ENCODE measurements at regions not wholly inside any gene's neighbourhood (a gene's known extent, or its start where the extent isn't known, plus 50 kb on each side); places are given as distances from the start of the nearest gene placed in this dataset.

- Histone ChIP-seq H3K27me3 (ENCODE audit: control insufficient read depth in 2 of 2, insufficient read depth in 1 of 2, low read length in 1 of 2) (no peaks in the 10 kb centered on the region), H3K9me3 (ENCODE audit: control insufficient read depth in 2 of 2, insufficient read depth in 1 of 2, low read length in 1 of 2) (no peaks in the 10 kb centered on the region), H3K27ac (ENCODE audit: low read depth in 1 of 2, low read length in 1 of 2) (no peak overlapping the region), H3K4me3 (ENCODE audit: low read length in 2 of 2) (no peak overlapping the region), H3K36me3 (ENCODE audit: control insufficient read depth in 2 of 2, insufficient read depth in 2 of 2, low read length in 1 of 2) (no peaks in the 10 kb centered on the region), H3K4me1 (ENCODE audit: control insufficient read depth in 2 of 2, insufficient read depth in 2 of 2, low read length in 2 of 2) (no peaks in the 10 kb centered on the region)
- WGBS: 90% methylated on average over 3 of the region's 3 CpGs
- DNase-seq (ENCODE audit: low read depth in 6 of 9, low spot score in 9 of 9): no peak
These were observed 471.0 kb downstream of the COL12A1 start for GRCh38 chr6:74734901-74735300.

- H3K4me3 ChIP-seq (ENCODE audit: low read length in 2 of 2): no peak overlapping the region
- DNase-seq (ENCODE audit: low read depth in 6 of 9, low spot score in 9 of 9): no peak
- H3K9me3 ChIP-seq (ENCODE audit: control insufficient read depth in 2 of 2, insufficient read depth in 1 of 2, low read length in 1 of 2): no peaks in the 10 kb centered on the region
- H3K4me1 ChIP-seq (ENCODE audit: control insufficient read depth in 2 of 2, insufficient read depth in 2 of 2, low read length in 2 of 2): no peaks in the 10 kb centered on the region
- no peaks in the 10 kb centered on the region for H3K27me3 ChIP-seq (ENCODE audit: control insufficient read depth in 2 of 2, insufficient read depth in 1 of 2, low read length in 1 of 2)
- H3K27ac ChIP-seq (ENCODE audit: low read depth in 1 of 2, low read length in 1 of 2): no peak overlapping the region
- 72% methylated on average over 2 of the region's 2 CpGs for WGBS
- H3K36me3 ChIP-seq (ENCODE audit: control insufficient read depth in 2 of 2, insufficient read depth in 2 of 2, low read length in 1 of 2): no peaks in the 10 kb centered on the region
These were observed 471.8 kb downstream of the COL12A1 start for GRCh38 chr6:74733830-74734620.

GRCh38 chr6:74731931-74732330, 473.9 kb downstream of the COL12A1 start:
- H3K4me1 ChIP-seq (ENCODE audit: control insufficient read depth in 2 of 2, insufficient read depth in 2 of 2, low read length in 2 of 2): no peaks in the 10 kb centered on the region
- H3K4me3 ChIP-seq (ENCODE audit: low read length in 2 of 2): no peak overlapping the region
- no peak overlapping the region for H3K27ac ChIP-seq (ENCODE audit: low read depth in 1 of 2, low read length in 1 of 2)
- H3K9me3 ChIP-seq (ENCODE audit: control insufficient read depth in 2 of 2, insufficient read depth in 1 of 2, low read length in 1 of 2): no peaks in the 10 kb centered on the region
- 77% methylated on average over 4 of the region's 4 CpGs for WGBS
- no peaks in the 10 kb centered on the region for H3K27me3 ChIP-seq (ENCODE audit: control insufficient read depth in 2 of 2, insufficient read depth in 1 of 2, low read length in 1 of 2)
- no peak for DNase-seq (ENCODE audit: low read depth in 6 of 9, low spot score in 9 of 9)
- H3K36me3 ChIP-seq (ENCODE audit: control insufficient read depth in 2 of 2, insufficient read depth in 2 of 2, low read length in 1 of 2): no peaks in the 10 kb centered on the region

GRCh38 chr6:74731204-74731603, 474.6 kb downstream of the COL12A1 start:
- Histone ChIP-seq H3K4me1 (ENCODE audit: control insufficient read depth in 2 of 2, insufficient read depth in 2 of 2, low read length in 2 of 2) (no peaks in the 10 kb centered on the region), H3K27me3 (ENCODE audit: control insufficient read depth in 2 of 2, insufficient read depth in 1 of 2, low read length in 1 of 2) (no peaks in the 10 kb centered on the region), H3K36me3 (ENCODE audit: control insufficient read depth in 2 of 2, insufficient read depth in 2 of 2, low read length in 1 of 2) (no peaks in the 10 kb centered on the region), H3K4me3 (ENCODE audit: low read length in 2 of 2) (no peak overlapping the region), H3K27ac (ENCODE audit: low read depth in 1 of 2, low read length in 1 of 2) (no peak overlapping the region), H3K9me3 (ENCODE audit: control insufficient read depth in 2 of 2, insufficient read depth in 1 of 2, low read length in 1 of 2) (no peaks in the 10 kb centered on the region)
- whole genome bisulfite sequencing: 11% methylated on average over 2 of the region's 2 CpGs
- DNase-seq (ENCODE audit: low read depth in 6 of 9, low spot score in 9 of 9): no peak

GRCh38 chr6:74720923-74721322, 484.9 kb downstream of the COL12A1 start:
- no peaks in the 10 kb centered on the region for H3K4me1 ChIP-seq (ENCODE audit: control insufficient read depth in 2 of 2, insufficient read depth in 2 of 2, low read length in 2 of 2)
- H3K4me3 ChIP-seq (ENCODE audit: low read length in 2 of 2): no peak overlapping the region
- no peak overlapping the region for H3K27ac ChIP-seq (ENCODE audit: low read depth in 1 of 2, low read length in 1 of 2)
- H3K27me3 ChIP-seq (ENCODE audit: control insufficient read depth in 2 of 2, insufficient read depth in 1 of 2, low read length in 1 of 2): no peaks in the 10 kb centered on the region
- H3K36me3 ChIP-seq (ENCODE audit: control insufficient read depth in 2 of 2, insufficient read depth in 2 of 2, low read length in 1 of 2): no peaks in the 10 kb centered on the region
- DNase-seq (ENCODE audit: low read depth in 6 of 9, low spot score in 9 of 9): no peak
- H3K9me3 ChIP-seq (ENCODE audit: control insufficient read depth in 2 of 2, insufficient read depth in 1 of 2, low read length in 1 of 2): no peaks in the 10 kb centered on the region
- WGBS: 96% methylated on average over 1 of the region's 1 CpG

- H3K27ac ChIP-seq (ENCODE audit: low read depth in 1 of 2, low read length in 1 of 2): no peak overlapping the region
- H3K4me1 ChIP-seq (ENCODE audit: control insufficient read depth in 2 of 2, insufficient read depth in 2 of 2, low read length in 2 of 2): no peaks in the 10 kb centered on the region
- no peak overlapping the region for H3K4me3 ChIP-seq (ENCODE audit: low read length in 2 of 2)
- no peak for DNase-seq (ENCODE audit: low read depth in 6 of 9, low spot score in 9 of 9)
- H3K9me3 ChIP-seq (ENCODE audit: control insufficient read depth in 2 of 2, insufficient read depth in 1 of 2, low read length in 1 of 2): no peaks in the 10 kb centered on the region
- H3K36me3 ChIP-seq (ENCODE audit: control insufficient read depth in 2 of 2, insufficient read depth in 2 of 2, low read length in 1 of 2): no peaks in the 10 kb centered on the region
- no peaks in the 10 kb centered on the region for H3K27me3 ChIP-seq (ENCODE audit: control insufficient read depth in 2 of 2, insufficient read depth in 1 of 2, low read length in 1 of 2)
These were observed 488.3 kb downstream of the COL12A1 start for GRCh38 chr6:74717591-74717990.

GRCh38 chr6:74715355-74716085, 490.3 kb downstream of the COL12A1 start:
- Histone ChIP-seq H3K36me3 (ENCODE audit: control insufficient read depth in 2 of 2, insufficient read depth in 2 of 2, low read length in 1 of 2) (no peaks in the 10 kb centered on the region), H3K4me3 (ENCODE audit: low read length in 2 of 2) (no peak overlapping the region), H3K9me3 (ENCODE audit: control insufficient read depth in 2 of 2, insufficient read depth in 1 of 2, low read length in 1 of 2) (no peaks in the 10 kb centered on the region), H3K27ac (ENCODE audit: low read depth in 1 of 2, low read length in 1 of 2) (no peak overlapping the region), H3K4me1 (ENCODE audit: control insufficient read depth in 2 of 2, insufficient read depth in 2 of 2, low read length in 2 of 2) (no peaks in the 10 kb centered on the region), H3K27me3 (ENCODE audit: control insufficient read depth in 2 of 2, insufficient read depth in 1 of 2, low read length in 1 of 2) (no peaks in the 10 kb centered on the region)
- no peak for DNase-seq (ENCODE audit: low read depth in 6 of 9, low spot score in 9 of 9)
- 83% methylated on average over 1 of the region's 1 CpG for WGBS

GRCh38 chr6:74713941-74714340, 491.9 kb downstream of the COL12A1 start:
- no peaks in the 10 kb centered on the region for H3K36me3 ChIP-seq (ENCODE audit: control insufficient read depth in 2 of 2, insufficient read depth in 2 of 2, low read length in 1 of 2)
- no peak overlapping the region for H3K27ac ChIP-seq (ENCODE audit: low read depth in 1 of 2, low read length in 1 of 2)
- DNase-seq (ENCODE audit: low read depth in 6 of 9, low spot score in 9 of 9): no peak
- H3K9me3 ChIP-seq (ENCODE audit: control insufficient read depth in 2 of 2, insufficient read depth in 1 of 2, low read length in 1 of 2): no peaks in the 10 kb centered on the region
- no peaks in the 10 kb centered on the region for H3K27me3 ChIP-seq (ENCODE audit: control insufficient read depth in 2 of 2, insufficient read depth in 1 of 2, low read length in 1 of 2)
- H3K4me3 ChIP-seq (ENCODE audit: low read length in 2 of 2): no peak overlapping the region
- H3K4me1 ChIP-seq (ENCODE audit: control insufficient read depth in 2 of 2, insufficient read depth in 2 of 2, low read length in 2 of 2): no peaks in the 10 kb centered on the region

GRCh38 chr6:74705451-74705850, 500.4 kb downstream of the COL12A1 start:
- Histone ChIP-seq H3K27me3 (ENCODE audit: control insufficient read depth in 2 of 2, insufficient read depth in 1 of 2, low read length in 1 of 2) (no peaks in the 10 kb centered on the region), H3K36me3 (ENCODE audit: control insufficient read depth in 2 of 2, insufficient read depth in 2 of 2, low read length in 1 of 2) (no peaks in the 10 kb centered on the region), H3K4me3 (ENCODE audit: low read length in 2 of 2) (no peak overlapping the region), H3K9me3 (ENCODE audit: control insufficient read depth in 2 of 2, insufficient read depth in 1 of 2, low read length in 1 of 2) (no peaks in the 10 kb centered on the region), H3K27ac (ENCODE audit: low read depth in 1 of 2, low read length in 1 of 2) (no peak overlapping the region), H3K4me1 (ENCODE audit: control insufficient read depth in 2 of 2, insufficient read depth in 2 of 2, low read length in 2 of 2) (no peaks in the 10 kb centered on the region)
- DNase-seq (ENCODE audit: low read depth in 6 of 9, low spot score in 9 of 9): no peak
- 82% methylated on average over 1 of the region's 1 CpG for WGBS

Measured in thymus (tissue), 11 donors.